ENCODE measurements at regions not wholly inside any gene's neighbourhood (a gene's known extent, or its start where the extent isn't known, plus 50 kb on each side); places are given as distances from the start of the nearest gene placed in this dataset.

- Histone ChIP-seq H3K36me3 (ENCODE audit: control insufficient read depth, insufficient read depth, low read length) (no peaks in the 10 kb centered on the region), H3K27me3 (ENCODE audit: control insufficient read depth, insufficient read depth, low read length) (peaks cover 2% of the 10 kb centered on the region)
- DNase-seq (ENCODE audit: low read depth) = no peak
Observed at GRCh38 chr9:111263116-111263515, 66.9 kb downstream of the OR2K2 start.

DNA sequence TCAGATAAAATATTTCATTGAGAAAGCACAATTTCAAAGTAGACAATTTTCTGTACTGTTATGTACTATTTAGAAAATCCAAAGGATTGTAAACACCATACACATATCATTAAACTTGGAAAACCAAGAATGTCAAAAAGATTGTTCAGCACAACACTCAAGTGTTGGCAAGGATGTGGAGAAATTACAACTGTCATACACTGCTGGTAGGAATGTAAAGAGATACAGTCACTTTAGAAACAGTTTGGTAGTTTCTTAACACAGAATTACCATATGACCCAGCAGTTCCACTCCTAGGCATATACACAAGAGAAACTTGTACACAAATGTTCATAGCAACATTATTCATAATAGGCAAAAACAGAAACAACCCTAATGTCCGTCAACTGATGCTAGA, 71.2 kb downstream of the OR2K2 start:
- H3K36me3 ChIP-seq (ENCODE audit: control insufficient read depth, insufficient read depth, low read length) = no peaks in the 10 kb centered on the region
- no peak for FAIRE-seq
- TF ChIP-seq, protein P1, sequence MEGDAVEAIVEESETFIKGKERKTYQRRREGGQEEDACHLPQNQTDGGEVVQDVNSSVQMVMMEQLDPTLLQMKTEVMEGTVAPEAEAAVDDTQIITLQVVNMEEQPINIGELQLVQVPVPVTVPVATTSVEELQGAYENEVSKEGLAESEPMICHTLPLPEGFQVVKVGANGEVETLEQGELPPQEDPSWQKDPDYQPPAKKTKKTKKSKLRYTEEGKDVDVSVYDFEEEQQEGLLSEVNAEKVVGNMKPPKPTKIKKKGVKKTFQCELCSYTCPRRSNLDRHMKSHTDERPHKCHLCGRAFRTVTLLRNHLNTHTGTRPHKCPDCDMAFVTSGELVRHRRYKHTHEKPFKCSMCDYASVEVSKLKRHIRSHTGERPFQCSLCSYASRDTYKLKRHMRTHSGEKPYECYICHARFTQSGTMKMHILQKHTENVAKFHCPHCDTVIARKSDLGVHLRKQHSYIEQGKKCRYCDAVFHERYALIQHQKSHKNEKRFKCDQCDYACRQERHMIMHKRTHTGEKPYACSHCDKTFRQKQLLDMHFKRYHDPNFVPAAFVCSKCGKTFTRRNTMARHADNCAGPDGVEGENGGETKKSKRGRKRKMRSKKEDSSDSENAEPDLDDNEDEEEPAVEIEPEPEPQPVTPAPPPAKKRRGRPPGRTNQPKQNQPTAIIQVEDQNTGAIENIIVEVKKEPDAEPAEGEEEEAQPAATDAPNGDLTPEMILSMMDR (IDR thresholded peaks at IDR 0.05; ENCODE audit: insufficient read depth, low read length, severe bottlenecking) = no peak

More at GRCh38 chr9:111263116-111263515, 66.9 kb downstream of the OR2K2 start:
- H3K4me3 ChIP-seq (ENCODE audit: low read depth, low read length) = no peak overlapping the region
- TF ChIP-seq, protein P1 (IDR thresholded peaks at IDR 0.05; ENCODE audit: insufficient read depth, low read length, severe bottlenecking) = no peak
- no peak for FAIRE-seq

GRCh38 chr9:111258209-111258874, 71.7 kb downstream of the OR2K2 start:
- TF ChIP-seq, protein P1 (IDR thresholded peaks at IDR 0.05; ENCODE audit: insufficient read depth, low read length, severe bottlenecking) = no peak
- Histone ChIP-seq H3K27me3 (ENCODE audit: control insufficient read depth, insufficient read depth, low read length) (peaks cover 2% of the 10 kb centered on the region), H3K36me3 (ENCODE audit: control insufficient read depth, insufficient read depth, low read length) (no peaks in the 10 kb centered on the region), H3K4me3 (ENCODE audit: low read depth, low read length) (no peak overlapping the region)
- no peak for DNase-seq (ENCODE audit: low read depth)
- no peak for FAIRE-seq

More for the DNA sequence above, 71.2 kb downstream of the OR2K2 start:
- Histone ChIP-seq H3K4me3 (ENCODE audit: low read depth, low read length) (no peak overlapping the region), H3K27me3 (ENCODE audit: control insufficient read depth, insufficient read depth, low read length) (peaks cover 2% of the 10 kb centered on the region)
- DNase-seq (ENCODE audit: low read depth) = no peak

GRCh38 chr9:111253742-111254437, 76.1 kb downstream of the OR2K2 start:
- no peak overlapping the region for H3K4me3 ChIP-seq (ENCODE audit: low read depth, low read length)
- peaks cover 2% of the 10 kb centered on the region for H3K27me3 ChIP-seq (ENCODE audit: control insufficient read depth, insufficient read depth, low read length)
- FAIRE-seq (no peak), DNase-seq (ENCODE audit: low read depth) (no peak)
- no peaks in the 10 kb centered on the region for H3K36me3 ChIP-seq (ENCODE audit: control insufficient read depth, insufficient read depth, low read length)
- TF ChIP-seq, protein P1 (IDR thresholded peaks at IDR 0.05; ENCODE audit: insufficient read depth, low read length, severe bottlenecking) = no peak

- FAIRE-seq = no peak
- Histone ChIP-seq H3K4me3 (ENCODE audit: low read depth, low read length) (no peak overlapping the region), H3K36me3 (ENCODE audit: control insufficient read depth, insufficient read depth, low read length) (no peaks in the 10 kb centered on the region), H3K27me3 (ENCODE audit: control insufficient read depth, insufficient read depth, low read length) (no peaks in the 10 kb centered on the region)
- TF ChIP-seq, protein P1 (IDR thresholded peaks at IDR 0.05; ENCODE audit: insufficient read depth, low read length, severe bottlenecking) = no peak
- no peak for DNase-seq (ENCODE audit: low read depth)
Observed at GRCh38 chr9:111250875-111251842, 78.9 kb downstream of the OR2K2 start.
